GM12873 (cell line): ENCODE measurements at regions not wholly inside any gene's neighbourhood (a gene's known extent, or its start where the extent isn't known, plus 50 kb on each side); places are given as distances from the start of the nearest gene placed in this dataset.

Experiments
- CTCF ChIP-seq: IDR thresholded peaks from 2 replicates; pipeline ENCODE4 v1.5.1; 2012; ENCODE audit warnings: low read depth, mild to moderate bottlenecking, moderate library complexity, low read length, control low read depth; ENCODE audit not compliant: insufficient read depth; ENCODE audit errors: missing control alignments

GRCh38 chr11:95412074-95412473 is 181.1 kb upstream of the SESN3 start:
- TF ChIP-seq CTCF, result no peak

GRCh38 chr11:95406271-95406670 is 175.3 kb upstream of the SESN3 start:
- no peak for TF ChIP-seq CTCF

DNA sequence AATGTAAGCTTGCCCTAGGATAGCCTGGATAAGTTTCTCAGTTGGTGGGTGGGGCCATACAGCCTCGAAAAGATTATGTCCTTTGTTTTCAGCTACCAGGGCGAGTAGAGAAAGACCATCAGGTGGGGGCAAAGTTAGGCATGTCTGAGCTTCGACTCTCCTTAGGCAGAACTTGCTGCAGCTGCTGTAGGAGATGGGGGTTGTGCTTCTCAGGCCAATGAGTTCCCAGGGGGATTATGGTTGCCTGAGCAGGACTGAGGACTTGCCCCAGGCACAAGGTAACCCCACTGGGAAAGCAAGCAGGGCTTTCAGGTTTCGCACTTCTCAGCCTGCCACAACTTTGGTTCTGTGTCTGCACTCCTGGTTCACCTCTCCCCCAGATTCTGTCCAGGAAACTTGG is 173.4 kb upstream of the SESN3 start:
- TF ChIP-seq CTCF, result no peak

DNA sequence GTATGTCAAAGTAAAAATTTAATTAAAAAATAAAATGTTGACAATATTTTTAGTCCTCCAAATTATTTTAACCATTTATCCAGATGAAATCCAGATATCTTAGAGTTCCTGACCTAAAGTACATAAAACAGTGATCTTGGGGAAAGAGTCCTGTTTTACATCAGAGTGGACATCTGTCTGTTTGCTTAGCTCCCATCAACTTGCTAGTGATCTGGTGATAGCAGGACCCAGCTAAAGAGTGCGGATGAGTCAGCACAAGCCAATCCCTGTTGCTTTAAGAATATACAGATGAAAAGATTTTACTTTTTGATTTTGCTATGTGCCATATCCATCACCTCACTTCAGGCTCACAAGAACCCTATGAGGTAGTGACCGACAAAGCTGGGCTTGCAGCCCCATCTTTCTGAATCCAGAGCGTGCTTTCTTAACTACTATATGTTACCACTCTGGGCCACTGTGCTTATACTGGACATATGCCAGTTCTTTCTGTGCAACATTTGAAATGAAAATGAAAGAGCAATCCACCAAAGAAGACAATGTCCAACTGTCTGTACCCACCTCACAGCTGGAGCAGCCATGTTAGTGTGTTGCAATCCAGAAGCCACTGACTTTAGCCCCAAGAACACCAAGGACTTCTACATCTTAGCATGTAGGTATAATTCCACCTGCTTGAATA is 167.6 kb upstream of the SESN3 start:
- no peak for TF ChIP-seq CTCF

DNA sequence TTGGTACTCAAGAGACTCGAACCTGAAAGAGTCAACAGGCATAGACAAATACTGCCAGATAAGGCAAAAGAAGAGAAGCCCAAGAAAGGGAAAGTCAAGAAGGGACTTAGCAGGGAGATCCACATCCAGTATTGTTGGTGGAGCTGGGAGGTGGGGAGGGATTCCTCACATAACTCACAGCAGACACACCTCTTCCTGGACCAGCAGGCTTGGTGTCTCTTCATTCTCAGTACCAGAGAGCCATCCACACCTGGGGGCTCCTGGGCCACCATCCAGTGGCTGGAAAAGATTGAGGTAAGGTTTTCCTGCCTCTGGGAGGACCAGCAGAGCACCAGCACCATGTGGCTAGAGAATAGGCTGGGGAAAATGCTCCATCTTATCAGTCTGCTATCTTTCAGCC is 161.6 kb upstream of the SESN3 start:
- TF ChIP-seq CTCF, result no peak

GRCh38 chr11:95389427-95389826 is 158.4 kb upstream of the SESN3 start:
- no peak for TF ChIP-seq CTCF

DNA sequence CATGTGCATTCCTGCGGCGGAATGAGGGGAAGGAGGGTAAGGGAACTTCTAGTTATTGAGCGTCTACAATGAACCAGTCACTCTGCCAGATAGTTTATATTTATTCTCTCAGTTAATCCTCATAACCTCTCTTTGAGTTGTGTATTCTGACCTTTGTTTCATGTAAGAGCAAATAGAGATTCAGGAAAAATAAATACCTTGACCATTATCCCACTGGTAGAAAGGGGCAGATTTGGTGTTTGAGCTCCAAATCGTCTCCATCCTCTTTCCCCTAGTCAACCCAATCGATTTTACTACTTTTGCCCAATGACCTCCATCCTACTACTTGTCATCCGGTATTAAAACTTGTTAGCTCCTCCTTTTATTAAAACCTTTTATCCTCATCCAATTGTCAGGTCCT is 157.1 kb upstream of the SESN3 start:
- TF ChIP-seq CTCF, result no peak

- no peak for TF ChIP-seq CTCF
Observed at GRCh38 chr11:95387325-95387724, 156.3 kb upstream of the SESN3 start.
